ENCODE measurements at regions not wholly inside any gene's neighbourhood (a gene's known extent, or its start where the extent isn't known, plus 50 kb on each side); places are given as distances from the start of the nearest gene placed in this dataset.

DNA sequence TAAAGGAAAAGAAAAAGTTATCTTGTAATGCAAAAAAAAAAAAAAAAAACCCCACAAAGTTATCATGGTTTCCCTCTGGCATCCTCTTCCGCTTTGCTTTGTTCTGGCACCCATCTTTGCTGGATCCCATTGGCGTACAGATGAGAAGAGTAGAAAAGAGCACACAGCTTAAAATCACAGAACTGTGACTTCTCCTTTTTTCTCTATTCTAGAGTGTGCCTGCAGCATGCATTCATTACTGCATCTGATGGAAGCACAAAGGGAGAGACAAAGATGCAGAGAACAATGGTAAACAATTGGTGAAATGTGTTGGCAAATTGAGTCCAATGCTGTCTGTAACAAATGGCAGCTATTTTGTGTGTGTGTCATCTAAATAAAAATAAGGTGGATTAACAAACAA lies 440.8 kb upstream of the PIK3R1 start:
- ChIA-PET CTCF (no interaction called here), POLR2A (no interaction called here)
- no peak for DNase-seq
- Histone ChIP-seq H3K79me2 (ENCODE audit: insufficient read depth) (no peaks in the 10 kb centered on the region), H3K4me3 (ENCODE audit: low read depth in 2 of 2, low read length in 1 of 2) (no peak overlapping the region), H3K36me3 (replicated peaks in 1 of 2; ENCODE audit: control insufficient read depth in 1 of 2, insufficient read depth in 2 of 2, low read length in 1 of 2) (no peaks in the 10 kb centered on the region), H3K4me2 (no peak overlapping the region), H4K20me1 (ENCODE audit: insufficient read depth) (no peaks in the 10 kb centered on the region), H3K9ac (no peak overlapping the region), H3F3A (replicated peaks; ENCODE audit: insufficient read depth) (no peaks in the 10 kb centered on the region), H3K27ac (ENCODE audit: low read depth in 2 of 2, low read length in 1 of 2) (no peak overlapping the region), H3K4me1 (ENCODE audit: control insufficient read depth in 1 of 2, insufficient read depth in 2 of 2, low read depth in 1 of 2, low read length in 1 of 2) (no peaks in the 10 kb centered on the region), H3K9me2 (no peaks in the 10 kb centered on the region), H3K9me3 (no peaks in the 10 kb centered on the region), H3K27me3 (ENCODE audit: insufficient read depth) (no peaks in the 10 kb centered on the region), H2AFZ (ENCODE audit: low read depth) (no peak overlapping the region)
- TF ChIP-seq TAF1 (IDR thresholded peaks at IDR 0.05; ENCODE audit: borderline replicate concordance, low read depth, low read length) (no peak), GABPA (IDR thresholded peaks at IDR 0.05; ENCODE audit: low read depth) (no peak), PBX3 (IDR thresholded peaks at IDR 0.05) (no peak), RFX5 (IDR thresholded peaks at IDR 0.05; ENCODE audit: low read length) (no peak), REST (IDR thresholded peaks at IDR 0.05; ENCODE audit: low read depth, low read length) (no peak), TEAD4 (IDR thresholded peaks at IDR 0.05; ENCODE audit: borderline replicate concordance, insufficient read depth) (no peak), MXI1 (IDR thresholded peaks at IDR 0.05; ENCODE audit: low read depth, low read length) (no peak), FOXM1 (IDR thresholded peaks at IDR 0.05; ENCODE audit: low read depth) (no peak), MEF2A (IDR thresholded peaks at IDR 0.05; ENCODE audit: borderline replicate concordance, low read depth) (no peak), EP300 (IDR thresholded peaks at IDR 0.05; ENCODE audit: borderline replicate concordance in 1 of 2, low read depth in 1 of 2, low read length in 1 of 2) (no peak), RXRA (IDR thresholded peaks at IDR 0.05; ENCODE audit: borderline replicate concordance, low read depth) (no peak), ELF1 (IDR thresholded peaks at IDR 0.05) (no peak), TCF12 (IDR thresholded peaks at IDR 0.05) (no peak), JUND (IDR thresholded peaks at IDR 0.05) (no peak), RAD21 (IDR thresholded peaks at IDR 0.05; ENCODE audit: low read length) (no peak), YY1 (IDR thresholded peaks at IDR 0.05; ENCODE audit: low read depth) (no peak)
- TF ChIP-seq, protein P1, sequence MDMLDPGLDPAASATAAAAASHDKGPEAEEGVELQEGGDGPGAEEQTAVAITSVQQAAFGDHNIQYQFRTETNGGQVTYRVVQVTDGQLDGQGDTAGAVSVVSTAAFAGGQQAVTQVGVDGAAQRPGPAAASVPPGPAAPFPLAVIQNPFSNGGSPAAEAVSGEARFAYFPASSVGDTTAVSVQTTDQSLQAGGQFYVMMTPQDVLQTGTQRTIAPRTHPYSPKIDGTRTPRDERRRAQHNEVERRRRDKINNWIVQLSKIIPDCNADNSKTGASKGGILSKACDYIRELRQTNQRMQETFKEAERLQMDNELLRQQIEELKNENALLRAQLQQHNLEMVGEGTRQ (IDR thresholded peaks at IDR 0.05; ENCODE audit: borderline replicate concordance, low read depth, low read length): no peak
- TF ChIP-seq, protein P2, sequence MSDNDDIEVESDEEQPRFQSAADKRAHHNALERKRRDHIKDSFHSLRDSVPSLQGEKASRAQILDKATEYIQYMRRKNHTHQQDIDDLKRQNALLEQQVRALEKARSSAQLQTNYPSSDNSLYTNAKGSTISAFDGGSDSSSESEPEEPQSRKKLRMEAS (IDR thresholded peaks at IDR 0.05; ENCODE audit: low read depth): no peak
- WGBS (ENCODE audit: low lambda C conversion rate): 72% methylated on average over 2 of the region's 2 CpGs
